K562 (cell line): ENCODE measurements at regions not wholly inside any gene's neighbourhood (a gene's known extent, or its start where the extent isn't known, plus 50 kb on each side); places are given as distances from the start of the nearest gene placed in this dataset.

Experiments
- ATAC-seq: fragments of 200-7000 bp; cut with Tn5 transposase; 3 replicates; pipeline ENCODE4 v1.9.1; 2020; ENCODE audit warnings: moderate library complexity
- BruUV-seq: library from RNA; stranded (reverse); fragments of 400-500 nt; replicated peaks from 2 replicates; lab custom pipeline; 2021; lab: Mats Ljungman, UMichigan
- CTCF ChIA-PET: fragments of 300-600 bp; formaldehyde crosslinking; extraction: SDS; loops from one replicate; lab custom pipeline; 2021; ENCODE audit warnings: low intra/inter-chr PET ratio; lab: Yijun Ruan, JAX
- POLR2A ChIA-PET: fragments of 300-600, 350-650 bp; sonication (Branson Sonifier 250); formaldehyde crosslinking; extraction: SDS; loops from one replicate; lab custom pipeline; 2021; ENCODE audit warnings: antibody characterized with exemption, inconsistent platforms; lab: Yijun Ruan, JAX
- DNase-seq, 4 experiments: peaks; one replicate each; pipeline versions ENCODE4 v3.0.0 to v3.0.0-alpha.2; 2011 to 2018; ENCODE audit warnings: low spot score in 3 of 4, mixed read lengths in 3 of 4; ENCODE audit errors: extremely low read depth in 1 of 4
- FAIRE-seq: peaks from 2 replicates; lab custom pipeline; 2011; peaks lifted over from hg19 to GRCh38; lab: Jason Lieb, UNC
- H2AFZ ChIP-seq: 2 replicates; pipeline ENCODE4 v1.6.0; 2011; ENCODE audit warnings: low read depth, low read length, control low read depth, inconsistent platforms
- H3K27ac ChIP-seq: fragments of 200-600 bp; 3 replicates; pipeline ENCODE4 v1.8.0; 2011; ENCODE audit warnings: low read depth, mild to moderate bottlenecking, control low read depth, inconsistent platforms, low read length, moderate library complexity, mixed read lengths; ENCODE audit errors: extremely low read depth
- H3K27me3 ChIP-seq, 2 experiments: fragments of 300-600 bp in 1 of 2; 2 replicates in 1 of 2; 3 replicates in 1 of 2; pipeline versions ENCODE4 v1.6.0 to v1.8.0; 2011; ENCODE audit warnings: inconsistent platforms in 2 of 2, low read length in 2 of 2, mild to moderate bottlenecking in 1 of 2, mixed read lengths in 1 of 2, moderate library complexity in 1 of 2; ENCODE audit not compliant: control insufficient read depth in 2 of 2, insufficient read depth in 2 of 2
- H3K36me3 ChIP-seq: fragments of 300-600 bp; 3 replicates; pipeline ENCODE4 v1.8.0; 2011; ENCODE audit warnings: mild to moderate bottlenecking, low read length, inconsistent platforms; ENCODE audit not compliant: control insufficient read depth, insufficient read depth
- H3K4me1 ChIP-seq, 2 experiments: fragments of 200-600 bp in 1 of 2; replicated peaks in 1 of 2; 2 replicates in 1 of 2; 3 replicates in 1 of 2; pipeline versions ENCODE4 v1.5.1 to v1.8.0; 2011; ENCODE audit warnings: inconsistent platforms in 2 of 2, low read length in 2 of 2, mild to moderate bottlenecking in 1 of 2, mixed read lengths in 1 of 2, moderate library complexity in 1 of 2; ENCODE audit not compliant: control insufficient read depth in 2 of 2, insufficient read depth in 2 of 2
- H3K4me2 ChIP-seq: 2 replicates; pipeline ENCODE4 v1.6.1; 2011; ENCODE audit warnings: low read length, control low read depth, inconsistent platforms, mixed read lengths; ENCODE audit not compliant: insufficient read depth
- H3K4me3 ChIP-seq: fragments of 200-600 bp; sonication (generic), shearing (Covaris generic); 2 replicates; pipeline ENCODE4 v1.5.1; 2016; ENCODE audit warnings: control low read depth, inconsistent platforms
- H3K79me2 ChIP-seq: fragments of 200-600 bp; 3 replicates; pipeline ENCODE4 v1.8.0; 2011; ENCODE audit warnings: low read length, inconsistent platforms; ENCODE audit not compliant: control insufficient read depth, insufficient read depth
- H3K9ac ChIP-seq, 2 experiments: 2 replicates each; pipeline versions ENCODE4 v1.6.0 to v1.6.1; 2011; ENCODE audit warnings: low read depth in 2 of 2, low read length in 2 of 2, control low read depth in 1 of 2, inconsistent platforms in 1 of 2, mild to moderate bottlenecking in 1 of 2, mixed read lengths in 1 of 2; ENCODE audit not compliant: insufficient read depth in 1 of 2
- H3K9me1 ChIP-seq: one replicate; pipeline ENCODE4 v1.6.0; 2011; ENCODE audit warnings: inconsistent platforms, mild to moderate bottlenecking, low read length, moderate library complexity; ENCODE audit not compliant: control insufficient read depth, insufficient read depth
- H3K9me3 ChIP-seq: replicated peaks from 2 replicates; pipeline ENCODE4 v1.5.1; 2011; ENCODE audit warnings: low read depth, low read length, inconsistent platforms; ENCODE audit not compliant: control insufficient read depth, insufficient read depth
- H4K20me1 ChIP-seq: replicated peaks from 2 replicates; pipeline ENCODE4 v1.6.1; 2011; ENCODE audit warnings: low read length, inconsistent platforms, mixed read lengths; ENCODE audit not compliant: control insufficient read depth, insufficient read depth
- CC2D1A ChIP-seq: fragments of 450-650 bp; IDR thresholded peaks from 2 replicates; pipeline ENCODE4 v1.6.1; 2017; ENCODE audit warnings: mild to moderate bottlenecking
- CHD2 ChIP-seq: IDR thresholded peaks from 2 replicates; pipeline ENCODE4 v1.6.1; 2011; ENCODE audit warnings: low read depth, low read length
- FOXA1 ChIP-seq: fragments of 450-650 bp; IDR thresholded peaks from 2 replicates; pipeline ENCODE4 v1.6.1; 2016; ENCODE audit warnings: mild to moderate bottlenecking, borderline replicate concordance
- FOXJ3 ChIP-seq: sonication (generic); formaldehyde crosslinking; IDR thresholded peaks from 2 replicates; pipeline ENCODE4 v1.4.0; 2020; ENCODE audit warnings: mild to moderate bottlenecking, missing genetic modification reagents
- NEUROD1 ChIP-seq: fragments of 150-350 bp; IDR thresholded peaks from 2 replicates; pipeline ENCODE4 v1.6.1; 2014; ENCODE audit warnings: borderline replicate concordance, low read length, low read depth; ENCODE audit not compliant: partially characterized antibody
- ZBED1 ChIP-seq: IDR thresholded peaks from 2 replicates; pipeline ENCODE4 v1.6.1; 2014
- ZNF263 ChIP-seq: sonication (generic); formaldehyde crosslinking; IDR thresholded peaks from 2 replicates; pipeline ENCODE4 v1.8.0; 2022; ENCODE audit warnings: mild to moderate bottlenecking, missing genetic modification reagents, borderline replicate concordance
- ZNF589 ChIP-seq: fragments of 200-800 bp; sonication (Bioruptor generic); IDR thresholded peaks from 2 replicates; pipeline ENCODE4 v1.6.1; 2016; ENCODE audit warnings: low read depth, missing genetic modification characterization, missing compliant biosample characterization
- WGBS: fragments of 100-300 bp; shearing (Covaris generic); methylation state at CpG from one replicate; pipeline ENCODE4 v1.1.6; 2016; ENCODE audit warnings: low coverage, mixed read lengths; ENCODE audit not compliant: insufficient coverage; ENCODE audit errors: missing lambda C conversion rate; 5-methylcytosine and 5-hydroxymethylcytosine counted together
- in situ Hi-C: fragments of 300-500 bp; cut with MboI; formaldehyde crosslinking; loops from 4 replicates; pipeline ENCODE4 v1.15.0; 2018; ENCODE audit warnings: inconsistent platforms, mixed read lengths
- intact Hi-C: fragments of 100-400 bp; cut with micrococcal nuclease; formaldehyde crosslinking; loops from 2 replicates; pipeline ENCODE4 v1.14.2; 2022
- TF ChIP-seq, protein P1 (sequence below), 2 experiments: fragments of 450-650 bp; formaldehyde crosslinking in 1 of 2; IDR thresholded peaks; 2 replicates each; pipeline versions ENCODE4 v1.4.0 to v1.6.1; 2014 to 2020; ENCODE audit warnings: mild to moderate bottlenecking in 2 of 2, borderline replicate concordance in 1 of 2, low read depth in 1 of 2

DNA sequence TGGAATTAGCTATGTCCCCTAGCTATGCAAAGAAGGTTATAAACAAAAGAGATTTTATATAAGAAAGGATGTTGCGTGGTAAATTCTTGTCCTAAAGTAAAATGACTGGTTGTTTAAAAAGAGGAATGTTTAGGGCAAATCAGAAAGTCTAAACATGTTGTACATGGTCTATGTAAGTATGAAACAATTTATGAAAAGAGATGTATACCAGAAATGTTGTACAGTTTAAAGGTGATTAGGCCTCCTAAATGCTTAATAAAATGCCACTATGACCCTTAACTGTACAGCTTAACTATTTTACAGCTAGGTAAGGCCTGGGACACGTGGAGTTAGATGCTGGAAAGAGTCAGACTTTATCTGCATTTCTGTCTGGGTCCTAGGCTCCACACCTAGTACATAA lies 775.9 kb upstream of the KLHL1 start:
- no peaks in the 10 kb centered on the region for H3K4me1 ChIP-seq
- H2AFZ ChIP-seq: no peak overlapping the region
- FAIRE-seq (no peak), DNase-seq (no peak)
- H3K4me2 ChIP-seq: no peak overlapping the region
- no peaks in the 10 kb centered on the region for H3K36me3 ChIP-seq
- intact Hi-C loops (no loop called here), in situ Hi-C loops (no loop called here)
- H3K27me3 ChIP-seq: no peaks in the 10 kb centered on the region
- 6% methylated on average over 2 of the region's 2 CpGs for WGBS
- CTCF ChIA-PET: no interaction called here
- H3K79me2 ChIP-seq: no peaks in the 10 kb centered on the region
- no peak for TF ChIP-seq NEUROD1
- TF ChIP-seq CC2D1A: no peak
- no peak for TF ChIP-seq ZBED1
- no peak for TF ChIP-seq FOXA1
- no peak for TF ChIP-seq ZNF589 (CRISPR knock-in tag)
- TF ChIP-seq ZNF263 (CRISPR knock-in tag): no peak
- TF ChIP-seq CHD2: no peak
- TF ChIP-seq, protein P1, sequence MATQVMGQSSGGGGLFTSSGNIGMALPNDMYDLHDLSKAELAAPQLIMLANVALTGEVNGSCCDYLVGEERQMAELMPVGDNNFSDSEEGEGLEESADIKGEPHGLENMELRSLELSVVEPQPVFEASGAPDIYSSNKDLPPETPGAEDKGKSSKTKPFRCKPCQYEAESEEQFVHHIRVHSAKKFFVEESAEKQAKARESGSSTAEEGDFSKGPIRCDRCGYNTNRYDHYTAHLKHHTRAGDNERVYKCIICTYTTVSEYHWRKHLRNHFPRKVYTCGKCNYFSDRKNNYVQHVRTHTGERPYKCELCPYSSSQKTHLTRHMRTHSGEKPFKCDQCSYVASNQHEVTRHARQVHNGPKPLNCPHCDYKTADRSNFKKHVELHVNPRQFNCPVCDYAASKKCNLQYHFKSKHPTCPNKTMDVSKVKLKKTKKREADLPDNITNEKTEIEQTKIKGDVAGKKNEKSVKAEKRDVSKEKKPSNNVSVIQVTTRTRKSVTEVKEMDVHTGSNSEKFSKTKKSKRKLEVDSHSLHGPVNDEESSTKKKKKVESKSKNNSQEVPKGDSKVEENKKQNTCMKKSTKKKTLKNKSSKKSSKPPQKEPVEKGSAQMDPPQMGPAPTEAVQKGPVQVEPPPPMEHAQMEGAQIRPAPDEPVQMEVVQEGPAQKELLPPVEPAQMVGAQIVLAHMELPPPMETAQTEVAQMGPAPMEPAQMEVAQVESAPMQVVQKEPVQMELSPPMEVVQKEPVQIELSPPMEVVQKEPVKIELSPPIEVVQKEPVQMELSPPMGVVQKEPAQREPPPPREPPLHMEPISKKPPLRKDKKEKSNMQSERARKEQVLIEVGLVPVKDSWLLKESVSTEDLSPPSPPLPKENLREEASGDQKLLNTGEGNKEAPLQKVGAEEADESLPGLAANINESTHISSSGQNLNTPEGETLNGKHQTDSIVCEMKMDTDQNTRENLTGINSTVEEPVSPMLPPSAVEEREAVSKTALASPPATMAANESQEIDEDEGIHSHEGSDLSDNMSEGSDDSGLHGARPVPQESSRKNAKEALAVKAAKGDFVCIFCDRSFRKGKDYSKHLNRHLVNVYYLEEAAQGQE (IDR thresholded peaks at IDR 0.05; ENCODE audit: borderline replicate concordance): no peak
- TF ChIP-seq, protein P1 (CRISPR knock-in tag; IDR thresholded peaks at IDR 0.05; ENCODE audit: low read depth): no peak
- TF ChIP-seq FOXJ3 (CRISPR knock-in tag): no peak
- TF ChIP-seq, all 486 proteins: peak for 0
- no TSS peak for BruUV-seq
- POLR2A ChIA-PET: no interaction called here
- no peak for ATAC-seq
- H3K27ac ChIP-seq: no peak overlapping the region
- no peaks in the 10 kb centered on the region for H4K20me1 ChIP-seq
- H3K9me1 ChIP-seq: no peaks in the 10 kb centered on the region
- no peaks in the 10 kb centered on the region for H3K9me3 ChIP-seq
- no peak overlapping the region for H3K4me3 ChIP-seq
- H3K9ac ChIP-seq: no peak overlapping the region
